IMR-90 (cell line): ENCODE measurements at regions not wholly inside any gene's neighbourhood (a gene's known extent, or its start where the extent isn't known, plus 50 kb on each side); places are given as distances from the start of the nearest gene placed in this dataset.

Experiments
- ATAC-seq: fragments of 200-7000 bp; cut with Tn5 transposase; 2 replicates; pipeline ENCODE4 v1.9.1; 2020; ENCODE audit warnings: low read depth, mild to moderate bottlenecking, moderate library complexity
- BruUV-seq: library from RNA; stranded (reverse); fragments of 400-500 nt; replicated peaks from 2 replicates; lab custom pipeline; 2021; lab: Mats Ljungman, UMichigan
- CTCF ChIA-PET: fragments of 300-600 bp; formaldehyde crosslinking; extraction: SDS; loops from one replicate; lab custom pipeline; 2021; ENCODE audit warnings: antibody characterized with exemption; lab: Yijun Ruan, JAX
- POLR2A ChIA-PET: fragments of 300-600 bp; sonication (Branson Sonifier 250); formaldehyde crosslinking; loops from one replicate; lab custom pipeline; 2022; ENCODE audit warnings: antibody characterized with exemption; ENCODE audit not compliant: unreplicated experiment; lab: Charles Lee
- DNase-seq: peaks from one replicate; pipeline ENCODE4 v3.0.0; 2013
- H2AFZ ChIP-seq: replicated peaks from 2 replicates; pipeline ENCODE3; 2013; ENCODE audit warnings: low read length, mild to moderate bottlenecking; ENCODE audit not compliant: poor library complexity
- H2AK5ac ChIP-seq: 2 replicates; pipeline ENCODE4 v1.6.1; 2013; ENCODE audit warnings: low read depth, low read length, inconsistent platforms
- H2AK9ac ChIP-seq: replicated peaks from 2 replicates; pipeline ENCODE3; 2013; ENCODE audit warnings: mild to moderate bottlenecking, low read depth, low read length, moderate library complexity; ENCODE audit not compliant: poor library complexity
- H2BK120ac ChIP-seq: 2 replicates; pipeline ENCODE4 v1.6.1; 2013; ENCODE audit warnings: low read depth, low read length, inconsistent platforms
- H2BK15ac ChIP-seq: 3 replicates; pipeline ENCODE4 v1.6.1; 2013; ENCODE audit warnings: low read depth, low read length, inconsistent platforms
- H2BK20ac ChIP-seq: 2 replicates; pipeline ENCODE4 v1.6.1; 2013; ENCODE audit warnings: low read depth, mild to moderate bottlenecking, inconsistent platforms, low read length, moderate library complexity
- H2BK5ac ChIP-seq: 2 replicates; pipeline ENCODE4 v1.6.1; 2013; ENCODE audit warnings: mild to moderate bottlenecking, low read depth, low read length, inconsistent platforms; ENCODE audit not compliant: poor library complexity, severe bottlenecking
- H3K14ac ChIP-seq: replicated peaks from 2 replicates; pipeline ENCODE4 v1.6.1; 2013; ENCODE audit warnings: low read depth, low read length, inconsistent platforms
- H3K18ac ChIP-seq: 2 replicates; pipeline ENCODE4 v1.6.1; 2013; ENCODE audit warnings: low read depth, low read length, control low read depth
- H3K23ac ChIP-seq: 2 replicates; pipeline ENCODE4 v1.6.1; 2013; ENCODE audit warnings: low read depth, low read length, inconsistent platforms
- H3K27ac ChIP-seq: 2 replicates; pipeline ENCODE4 v1.5.1; 2013; ENCODE audit warnings: mild to moderate bottlenecking, control low read depth, low read length; ENCODE audit not compliant: insufficient read depth
- H3K27me3 ChIP-seq: 2 replicates; pipeline ENCODE4 v1.6.1; 2013; ENCODE audit warnings: low read length; ENCODE audit not compliant: control insufficient read depth, insufficient read depth
- H3K36me3 ChIP-seq: 2 replicates; pipeline ENCODE4 v1.6.1; 2013; ENCODE audit warnings: low read length, mixed read lengths; ENCODE audit not compliant: control insufficient read depth, insufficient read depth
- H3K4ac ChIP-seq: 2 replicates; pipeline ENCODE4 v1.6.1; 2013; ENCODE audit warnings: low read depth, low read length, inconsistent platforms
- H3K4me1 ChIP-seq: 2 replicates; pipeline ENCODE4 v1.6.1; 2013; ENCODE audit warnings: low read length, mixed read lengths; ENCODE audit not compliant: control insufficient read depth, insufficient read depth
- H3K4me2 ChIP-seq: 2 replicates; pipeline ENCODE4 v1.6.1; 2013; ENCODE audit warnings: low read depth, mild to moderate bottlenecking, control low read depth, low read length, moderate library complexity
- H3K4me3 ChIP-seq: 2 replicates; pipeline ENCODE4 v1.5.1; 2013; ENCODE audit warnings: low read depth, mild to moderate bottlenecking, control low read depth, low read length, moderate library complexity; ENCODE audit not compliant: insufficient read depth
- H3K56ac ChIP-seq: 2 replicates; pipeline ENCODE4 v1.6.1; 2013; ENCODE audit warnings: low read length, inconsistent platforms; ENCODE audit not compliant: insufficient read depth; ENCODE audit errors: extremely low read depth
- H3K79me1 ChIP-seq, 2 experiments: 2 replicates each; pipeline ENCODE4 v1.6.1; 2013; ENCODE audit warnings: low read length in 2 of 2, inconsistent platforms in 1 of 2, low read depth in 1 of 2
- H3K9ac ChIP-seq: 2 replicates; pipeline ENCODE4 v1.6.1; 2013; ENCODE audit warnings: low read depth, low read length, control low read depth
- H3K9me1 ChIP-seq: 2 replicates; pipeline ENCODE4 v1.6.1; 2013; ENCODE audit warnings: low read length, inconsistent platforms; ENCODE audit not compliant: insufficient read depth
- H3K9me3 ChIP-seq: 2 replicates; pipeline ENCODE4 v1.6.1; 2013; ENCODE audit warnings: low read length; ENCODE audit not compliant: control insufficient read depth, insufficient read depth
- H4K20me1 ChIP-seq: 2 replicates; pipeline ENCODE4 v1.6.1; 2013; ENCODE audit warnings: low read length, inconsistent platforms; ENCODE audit not compliant: insufficient read depth
- H4K5ac ChIP-seq: 2 replicates; pipeline ENCODE4 v1.6.1; 2013; ENCODE audit warnings: mild to moderate bottlenecking, low read depth, low read length, control low read depth
- H4K8ac ChIP-seq, 2 experiments: 2 replicates each; pipeline ENCODE4 v1.6.1; 2013; ENCODE audit warnings: low read depth in 2 of 2, low read length in 2 of 2, control low read depth in 1 of 2, inconsistent platforms in 1 of 2
- H4K91ac ChIP-seq: 2 replicates; pipeline ENCODE4 v1.6.1; 2013; ENCODE audit warnings: low read depth, low read length, inconsistent platforms; ENCODE audit not compliant: insufficient read depth
- BHLHE40 ChIP-seq: fragments of 150-350 bp; IDR thresholded peaks from 2 replicates; pipeline ENCODE4 v1.6.1; 2016; ENCODE audit warnings: mild to moderate bottlenecking, low read depth, low read length
- CEBPB ChIP-seq: IDR thresholded peaks from 2 replicates; pipeline ENCODE4 v1.6.1; 2012; ENCODE audit warnings: low read depth, low read length, improper control_type of control experiment
- CTCF ChIP-seq: conservative IDR thresholded peaks from 2 replicates; pipeline ENCODE4 v1.5.1; 2012; ENCODE audit warnings: mild to moderate bottlenecking, low read depth, low read length, improper control_type of control experiment
- MAFK ChIP-seq: IDR thresholded peaks from 2 replicates; pipeline ENCODE4 v1.6.1; 2012; ENCODE audit warnings: low read depth, low read length, improper control_type of control experiment
- MAZ ChIP-seq: IDR thresholded peaks from 2 replicates; pipeline ENCODE4 v1.6.1; 2012; ENCODE audit warnings: low read depth, mild to moderate bottlenecking, low read length, improper control_type of control experiment, moderate library complexity, borderline replicate concordance
- MXI1 ChIP-seq: IDR thresholded peaks from 2 replicates; pipeline ENCODE4 v1.6.1; 2012; ENCODE audit warnings: low read depth, mild to moderate bottlenecking, low read length, moderate library complexity, borderline replicate concordance
- NFE2L2 ChIP-seq: fragments of 150-350 bp; IDR thresholded peaks from 2 replicates; pipeline ENCODE4 v1.6.1; 2016; ENCODE audit warnings: low read depth, mild to moderate bottlenecking, low read length
- POLR2A ChIP-seq: IDR thresholded peaks from 2 replicates; pipeline ENCODE4 v1.6.1; 2012; ENCODE audit warnings: mild to moderate bottlenecking, low read depth, low read length
- RAD21 ChIP-seq: IDR thresholded peaks from 2 replicates; pipeline ENCODE4 v1.6.1; 2012; ENCODE audit warnings: low read length, improper control_type of control experiment
- RCOR1 ChIP-seq: IDR thresholded peaks from 2 replicates; pipeline ENCODE4 v1.6.1; 2012; ENCODE audit warnings: mild to moderate bottlenecking, low read length, improper control_type of control experiment; ENCODE audit not compliant: insufficient replicate concordance
- RFX5 ChIP-seq: IDR thresholded peaks from 2 replicates; pipeline ENCODE4 v1.8.0; 2012; ENCODE audit warnings: low read depth, mild to moderate bottlenecking, low read length, moderate library complexity
- USF2 ChIP-seq: fragments of 150-350 bp; IDR thresholded peaks from 2 replicates; pipeline ENCODE4 v1.6.1; 2017; ENCODE audit warnings: mild to moderate bottlenecking, antibody characterized with exemption, low read length, low read depth
- WGBS, 2 experiments: methylation state at CpG; one replicate each; pipeline versions ENCODE4 v1.1.5 to v1.1.7; 2013; ENCODE audit warnings: missing lambda C conversion rate in 2 of 2; ENCODE audit not compliant: insufficient read length in 1 of 2; ENCODE audit errors: extremely low coverage in 2 of 2; 5-methylcytosine and 5-hydroxymethylcytosine counted together
- dilution Hi-C: fragments of 300-500 bp; cut with HindIII; formaldehyde crosslinking; loops from one replicate; pipeline ENCODE4 v1.14.3; 2018; ENCODE audit warnings: low sequenced_read_pairs; ENCODE audit not compliant: unreplicated experiment
- in situ Hi-C: fragments of 300-500 bp; cut with MboI; formaldehyde crosslinking; loops from 3 replicates; pipeline ENCODE4 v1.14.3; 2019; ENCODE audit warnings: low sequenced_read_pairs, inconsistent platforms, mixed read lengths
- intact Hi-C: fragments of 100-400 bp; cut with micrococcal nuclease; formaldehyde crosslinking; loops from 2 replicates; pipeline ENCODE4 v1.10.0; 2022

- BruUV-seq: no TSS peak
- H3K56ac ChIP-seq: no peak overlapping the region
- ATAC-seq (no peak), DNase-seq (no peak)
- no peak overlapping the region for H3K4me2 ChIP-seq
- no peak overlapping the region for H2AFZ ChIP-seq
- POLR2A ChIA-PET: no interaction called here
- CTCF ChIA-PET: no interaction called here
- H3K36me3 ChIP-seq: no peaks in the 10 kb centered on the region
- H3K4me1 ChIP-seq: no peaks in the 10 kb centered on the region
- H4K8ac ChIP-seq: no peak overlapping the region
- intact Hi-C loops (no loop called here), dilution Hi-C loops (no loop called here), in situ Hi-C loops (no loop called here)
- peaks cover 5% of the 10 kb centered on the region for H3K9me3 ChIP-seq
- H4K20me1 ChIP-seq: no peaks in the 10 kb centered on the region
- H3K18ac ChIP-seq: no peak overlapping the region
- no peak overlapping the region for H2AK9ac ChIP-seq
- H3K79me1 ChIP-seq: no peaks in the 10 kb centered on the region
- H2BK20ac ChIP-seq: no peak overlapping the region
- no CpG with 5 or more reads among the region's 1 CpG for WGBS, 2 experiments
- no peaks in the 10 kb centered on the region for H3K27me3 ChIP-seq
- no peak overlapping the region for H3K4ac ChIP-seq
- H3K27ac ChIP-seq: no peak overlapping the region
- H2AK5ac ChIP-seq: no peak overlapping the region
- no peak overlapping the region for H4K5ac ChIP-seq
- no peak overlapping the region for H3K23ac ChIP-seq
- TF ChIP-seq MAFK: no peak
- TF ChIP-seq CTCF: no peak
- TF ChIP-seq RAD21: no peak
- no peak for TF ChIP-seq POLR2A
- no peak for TF ChIP-seq USF2
- TF ChIP-seq NFE2L2: no peak
- TF ChIP-seq BHLHE40: no peak
- no peak for TF ChIP-seq MXI1
- no peak for TF ChIP-seq CEBPB
- no peak for TF ChIP-seq RCOR1
- no peak for TF ChIP-seq MAZ
- no peak for TF ChIP-seq RFX5
- H3K9ac ChIP-seq: no peak overlapping the region
- H4K91ac ChIP-seq: no peak overlapping the region
- H2BK15ac ChIP-seq: no peak overlapping the region
- H3K4me3 ChIP-seq: no peak overlapping the region
- H2BK120ac ChIP-seq: no peak overlapping the region
- H3K9me1 ChIP-seq: no peaks in the 10 kb centered on the region
- no peak overlapping the region for H2BK5ac ChIP-seq
- H3K14ac ChIP-seq: no peak overlapping the region
Measured at GRCh38 chr16:59988591-59988990, 1254.5 kb upstream of the GOT2 start.
